ENCODE measurements at regions not wholly inside any gene's neighbourhood (a gene's known extent, or its start where the extent isn't known, plus 50 kb on each side); places are given as distances from the start of the nearest gene placed in this dataset.

DNA sequence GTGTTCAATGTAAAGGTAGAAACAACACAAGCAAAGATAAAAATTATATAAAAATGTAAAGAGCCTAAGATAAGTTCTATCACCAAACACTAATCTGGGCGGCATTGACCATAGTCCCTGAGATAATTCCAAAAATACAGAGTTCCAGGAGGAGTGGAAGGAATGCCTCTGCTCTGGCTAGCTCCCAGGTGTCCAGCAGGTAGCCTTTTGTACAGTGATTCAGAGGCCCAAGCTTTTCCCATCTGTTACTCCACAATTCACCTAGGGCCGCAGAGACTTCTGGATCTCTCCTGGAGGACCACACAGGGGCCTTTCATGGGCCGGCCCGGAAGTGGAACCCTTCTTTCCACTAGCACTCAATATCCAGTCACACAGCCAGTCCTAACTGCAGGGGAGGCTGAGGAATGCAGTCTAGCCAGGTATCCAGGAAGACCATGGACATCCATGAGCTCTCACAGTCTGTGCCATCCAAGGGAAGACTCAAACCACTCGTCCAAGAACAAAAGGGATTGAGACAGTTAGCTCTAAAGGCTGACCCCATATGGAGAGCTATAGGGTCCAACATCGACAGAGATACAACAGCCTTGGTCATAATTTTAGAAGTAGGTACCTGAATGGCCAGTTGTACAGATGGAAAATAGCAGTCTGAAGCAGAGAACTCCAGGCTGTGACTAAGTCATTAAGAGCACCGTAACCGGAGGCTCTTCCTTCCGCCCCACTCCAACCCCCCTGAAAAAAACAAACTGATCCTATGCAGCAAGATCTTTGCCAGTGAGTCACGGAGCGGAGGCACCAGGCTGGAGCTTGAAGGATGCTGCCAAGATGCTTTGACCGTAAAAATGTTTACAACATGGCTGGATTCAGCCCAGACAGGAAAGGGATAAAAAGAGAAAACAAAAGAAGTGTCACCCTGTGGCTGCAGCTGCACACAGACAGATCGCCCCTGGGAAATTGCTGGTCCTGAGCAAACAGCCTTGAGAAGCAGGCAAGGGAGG, 204.8 kb downstream of the NUAK1 start:
- Histone ChIP-seq H3K4me3 (ENCODE audit: low read depth, low read length) (no peak overlapping the region), H3K27me3 (no peaks in the 10 kb centered on the region), H3K4me1 (no peaks in the 10 kb centered on the region), H3K36me3 (no peaks in the 10 kb centered on the region), H3K9me3 (no peaks in the 10 kb centered on the region)
- TF ChIP-seq, protein P1, sequence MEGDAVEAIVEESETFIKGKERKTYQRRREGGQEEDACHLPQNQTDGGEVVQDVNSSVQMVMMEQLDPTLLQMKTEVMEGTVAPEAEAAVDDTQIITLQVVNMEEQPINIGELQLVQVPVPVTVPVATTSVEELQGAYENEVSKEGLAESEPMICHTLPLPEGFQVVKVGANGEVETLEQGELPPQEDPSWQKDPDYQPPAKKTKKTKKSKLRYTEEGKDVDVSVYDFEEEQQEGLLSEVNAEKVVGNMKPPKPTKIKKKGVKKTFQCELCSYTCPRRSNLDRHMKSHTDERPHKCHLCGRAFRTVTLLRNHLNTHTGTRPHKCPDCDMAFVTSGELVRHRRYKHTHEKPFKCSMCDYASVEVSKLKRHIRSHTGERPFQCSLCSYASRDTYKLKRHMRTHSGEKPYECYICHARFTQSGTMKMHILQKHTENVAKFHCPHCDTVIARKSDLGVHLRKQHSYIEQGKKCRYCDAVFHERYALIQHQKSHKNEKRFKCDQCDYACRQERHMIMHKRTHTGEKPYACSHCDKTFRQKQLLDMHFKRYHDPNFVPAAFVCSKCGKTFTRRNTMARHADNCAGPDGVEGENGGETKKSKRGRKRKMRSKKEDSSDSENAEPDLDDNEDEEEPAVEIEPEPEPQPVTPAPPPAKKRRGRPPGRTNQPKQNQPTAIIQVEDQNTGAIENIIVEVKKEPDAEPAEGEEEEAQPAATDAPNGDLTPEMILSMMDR (IDR thresholded peaks at IDR 0.05; ENCODE audit: low read depth, low read length) = no peak
- DNase-seq = no peak

DNA sequence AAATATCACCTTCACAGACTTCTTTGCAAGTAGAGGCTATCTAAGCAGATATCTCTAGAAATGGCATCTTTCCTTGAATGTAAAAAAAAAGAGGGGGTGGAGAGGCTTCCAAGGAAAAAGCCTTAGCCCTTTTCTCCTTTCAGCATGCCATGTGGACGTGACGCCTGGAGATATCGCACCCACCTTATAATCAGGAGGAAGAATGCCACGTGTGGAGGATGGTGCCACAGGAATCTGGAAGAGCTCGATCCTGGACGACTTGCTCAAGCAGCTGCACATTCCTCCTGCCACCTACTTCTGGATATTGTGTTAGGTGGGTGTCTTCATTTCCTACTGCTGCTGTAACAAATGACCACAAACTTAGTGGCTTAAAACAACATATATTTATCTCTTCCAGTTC, 203.6 kb downstream of the NUAK1 start:
- Histone ChIP-seq H3K36me3 (no peaks in the 10 kb centered on the region), H3K9me3 (no peaks in the 10 kb centered on the region), H3K4me1 (no peaks in the 10 kb centered on the region), H3K27me3 (no peaks in the 10 kb centered on the region), H3K4me3 (ENCODE audit: low read depth, low read length) (no peak overlapping the region)
- TF ChIP-seq, protein P1 (IDR thresholded peaks at IDR 0.05; ENCODE audit: low read depth, low read length) = no peak
- DNase-seq = no peak

DNA sequence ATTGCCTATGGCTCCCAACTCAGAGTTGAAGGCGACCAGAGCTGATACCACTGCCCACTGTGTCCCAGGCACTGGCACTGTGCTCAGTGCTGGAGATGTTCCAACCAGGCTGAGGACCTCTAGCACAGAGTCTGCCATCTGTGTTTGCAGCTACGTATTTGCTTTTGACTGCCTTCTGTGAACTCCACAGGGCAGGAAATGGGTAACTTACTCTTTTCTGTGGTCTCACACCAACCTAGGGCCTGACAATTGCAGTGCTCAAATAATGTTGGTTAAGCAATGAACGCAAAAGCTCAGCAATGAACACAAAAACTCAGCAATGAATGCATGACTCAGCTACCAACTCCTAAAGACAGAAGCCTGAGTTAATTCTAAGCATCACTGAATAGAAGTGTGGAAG, 202.8 kb downstream of the NUAK1 start:
- no peaks in the 10 kb centered on the region for H3K36me3 ChIP-seq
- no peaks in the 10 kb centered on the region for H3K9me3 ChIP-seq
- H3K4me3 ChIP-seq (ENCODE audit: low read depth, low read length) = no peak overlapping the region
- H3K4me1 ChIP-seq = no peaks in the 10 kb centered on the region
- no peak for DNase-seq
- H3K27me3 ChIP-seq = no peaks in the 10 kb centered on the region
- TF ChIP-seq, protein P1 (IDR thresholded peaks at IDR 0.05; ENCODE audit: low read depth, low read length) = no peak

DNA sequence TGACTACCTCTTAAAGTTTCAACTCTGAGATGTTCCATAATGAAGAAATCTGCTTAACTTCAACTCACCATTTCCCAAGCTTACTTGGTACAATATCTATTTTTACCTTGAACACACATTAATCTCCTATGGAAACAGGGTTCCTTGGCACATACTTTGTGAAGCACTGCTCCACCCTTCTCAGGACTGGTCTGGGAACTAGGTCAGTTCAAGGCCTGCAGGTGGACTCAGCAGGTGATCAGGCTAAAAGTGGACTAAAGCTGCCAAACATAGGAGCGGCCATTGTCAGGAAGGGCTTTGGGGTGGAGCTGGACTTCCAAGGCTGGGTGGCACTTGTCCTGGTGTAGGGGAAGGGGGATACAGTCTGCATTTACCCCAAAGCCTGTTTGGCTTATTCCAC, 202.3 kb downstream of the NUAK1 start:
- H3K36me3 ChIP-seq = no peaks in the 10 kb centered on the region
- H3K4me3 ChIP-seq (ENCODE audit: low read depth, low read length) = no peak overlapping the region
- no peaks in the 10 kb centered on the region for H3K4me1 ChIP-seq
- no peaks in the 10 kb centered on the region for H3K9me3 ChIP-seq
- no peaks in the 10 kb centered on the region for H3K27me3 ChIP-seq
- TF ChIP-seq, protein P1 (IDR thresholded peaks at IDR 0.05; ENCODE audit: low read depth, low read length) = no peak
- no peak for DNase-seq

DNA sequence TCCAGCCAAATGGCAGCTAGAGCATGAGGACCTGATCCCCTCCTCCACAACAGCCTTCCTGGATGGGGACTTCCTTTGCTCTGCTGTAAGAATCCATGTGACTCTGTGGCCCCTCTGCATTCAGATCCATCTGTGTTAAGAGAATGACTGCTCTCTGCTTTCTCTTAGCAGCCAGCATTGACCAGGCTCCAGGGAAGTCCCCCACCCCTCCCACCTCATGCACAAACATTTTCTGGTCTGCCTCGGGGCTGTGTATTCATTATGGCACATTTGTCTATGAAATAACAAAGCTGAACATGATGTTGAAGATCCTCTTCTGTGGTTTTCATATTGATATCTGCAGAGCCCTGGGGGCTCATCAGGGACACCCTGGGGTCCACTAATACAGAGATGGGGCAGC, 201.7 kb downstream of the NUAK1 start:
- DNase-seq = no peak
- TF ChIP-seq, protein P1 (IDR thresholded peaks at IDR 0.05; ENCODE audit: low read depth, low read length) = no peak

DNA sequence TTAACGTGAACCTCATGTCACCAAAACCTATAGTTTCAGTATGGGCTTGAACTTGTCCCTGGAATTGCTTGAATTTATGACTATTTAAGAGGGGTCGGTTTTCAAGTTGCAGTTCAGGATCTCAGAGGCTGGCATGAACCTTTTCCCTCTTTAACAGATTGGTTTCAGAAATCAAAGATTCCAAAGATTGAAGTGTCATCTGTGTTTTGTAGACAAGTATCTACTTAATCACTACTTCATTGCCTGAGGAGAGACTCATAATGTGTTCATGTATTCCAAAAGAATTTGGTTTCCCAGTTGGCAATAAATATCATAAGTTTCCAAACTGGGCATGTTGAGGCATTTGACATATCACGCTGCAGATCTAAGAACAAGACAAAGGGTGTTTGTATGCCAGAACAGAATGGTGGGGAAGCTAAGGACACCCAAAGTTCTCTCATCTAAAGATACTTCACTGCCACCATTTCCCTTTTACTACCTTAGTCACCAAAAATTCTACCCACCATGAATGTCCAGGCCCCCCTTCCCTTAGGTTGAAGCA, 199.5 kb downstream of the NUAK1 start:
- H3K9me3 ChIP-seq = no peaks in the 10 kb centered on the region
- no peaks in the 10 kb centered on the region for H3K27me3 ChIP-seq
- TF ChIP-seq, protein P1 (IDR thresholded peaks at IDR 0.05; ENCODE audit: low read depth, low read length) = no peak
- no peaks in the 10 kb centered on the region for H3K4me1 ChIP-seq
- H3K4me3 ChIP-seq (ENCODE audit: low read depth, low read length) = no peak overlapping the region
- no peaks in the 10 kb centered on the region for H3K36me3 ChIP-seq
- DNase-seq = no peak

More for the DNA sequence above, 201.7 kb downstream of the NUAK1 start:
- Histone ChIP-seq H3K36me3 (no peaks in the 10 kb centered on the region), H3K4me1 (no peaks in the 10 kb centered on the region), H3K27me3 (no peaks in the 10 kb centered on the region), H3K4me3 (ENCODE audit: low read depth, low read length) (no peak overlapping the region), H3K9me3 (no peaks in the 10 kb centered on the region)

Measured in BE2C (cell line).